Skeletal muscle cell (primary cell): ENCODE measurements at regions not wholly inside any gene's neighbourhood (a gene's known extent, or its start where the extent isn't known, plus 50 kb on each side); places are given as distances from the start of the nearest gene placed in this dataset.

Experiments used
- DNase-seq: peaks from one replicate; pipeline ENCODE4 v3.0.0-alpha.2; 2010; ENCODE audit warnings: low read depth
- H3K4me3 ChIP-seq: 2 replicates; pipeline ENCODE4 v1.5.1; 2011; ENCODE audit warnings: low read depth, mild to moderate bottlenecking, control low read depth, low read length, moderate library complexity

DNA sequence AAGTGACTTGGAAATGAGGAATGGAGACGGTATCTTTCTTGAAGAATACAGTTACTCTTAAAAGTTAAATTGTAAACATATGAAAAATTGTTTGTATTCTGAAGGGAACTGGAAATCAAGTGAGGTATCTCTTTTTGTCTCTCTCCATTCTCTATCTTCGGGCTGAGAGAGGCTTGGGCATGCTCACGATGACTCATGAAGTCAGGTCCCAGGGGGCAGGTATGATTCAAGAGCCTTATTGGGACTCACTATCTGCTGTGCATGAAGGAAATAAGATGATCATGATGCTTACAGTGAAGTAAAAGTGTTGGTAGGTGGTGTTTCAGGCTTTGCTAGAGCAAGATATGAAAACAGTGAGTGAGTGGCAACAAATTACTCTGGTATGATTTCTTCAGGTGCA is 200.4 kb upstream of the PITX2 start:
- peak; percentile 73 for DNase-seq
- no peak overlapping the region for H3K4me3 ChIP-seq

DNA sequence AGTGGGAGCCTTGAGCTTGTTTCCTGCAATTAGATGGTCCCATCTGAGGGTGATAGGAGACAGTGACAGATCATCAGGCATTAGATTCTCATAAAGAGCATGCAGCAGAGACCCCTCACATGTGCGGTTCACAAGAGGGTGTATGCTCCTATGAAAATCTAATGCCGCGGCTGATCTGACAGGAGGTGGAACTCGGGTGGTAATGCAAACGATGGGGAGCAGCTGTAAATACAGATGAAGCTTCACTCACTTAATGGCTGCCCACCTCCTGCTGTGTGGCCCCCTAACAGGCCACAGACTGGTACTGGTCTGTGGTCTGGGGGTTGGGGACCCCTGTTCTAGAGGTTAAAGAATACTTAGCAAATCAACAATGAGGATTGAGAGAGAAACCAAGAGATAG is 201.5 kb upstream of the PITX2 start:
- H3K4me3 ChIP-seq, result no peak overlapping the region
- DNase-seq, result no peak

DNA sequence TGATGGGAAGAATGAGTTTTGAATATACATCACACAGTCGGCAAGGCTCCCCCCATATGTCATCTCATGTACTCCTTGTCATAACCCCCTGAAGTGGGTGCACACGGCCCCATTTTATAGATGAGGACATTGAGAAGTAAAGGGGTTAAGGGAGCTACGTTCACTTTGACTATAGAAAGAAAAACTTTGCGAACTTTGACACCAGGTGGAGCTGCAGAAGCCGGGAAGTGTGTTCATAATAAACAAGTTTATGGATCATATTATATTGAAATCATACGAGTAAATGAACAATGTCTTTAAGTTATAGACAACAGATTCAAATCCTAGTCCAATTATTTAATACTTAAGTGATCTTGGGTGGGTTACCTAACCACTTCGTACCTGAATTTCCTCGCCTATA is 203.8 kb upstream of the PITX2 start:
- DNase-seq, result no peak

DNA sequence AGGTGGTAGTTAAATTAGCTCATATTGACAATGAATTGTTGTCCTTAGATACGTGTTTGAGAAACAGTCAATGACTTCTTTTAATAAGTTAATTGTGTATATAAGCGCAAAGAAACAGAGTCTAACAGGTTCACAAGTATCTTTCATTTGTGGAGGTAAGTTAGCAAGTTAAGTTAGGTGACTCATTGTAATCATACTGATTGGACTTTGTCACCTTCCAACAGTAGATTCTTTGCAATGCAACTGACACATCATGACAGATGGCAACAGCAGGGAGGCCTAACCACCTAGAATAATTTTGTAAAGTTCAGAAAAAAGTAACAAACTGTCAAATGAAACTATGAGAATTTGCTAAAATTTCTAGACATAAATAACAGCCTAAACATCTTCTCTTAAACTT is 207.6 kb upstream of the PITX2 start:
- no peak for DNase-seq

More for the DNA sequence above, 203.8 kb upstream of the PITX2 start:
- H3K4me3 ChIP-seq, result no peak overlapping the region

DNA sequence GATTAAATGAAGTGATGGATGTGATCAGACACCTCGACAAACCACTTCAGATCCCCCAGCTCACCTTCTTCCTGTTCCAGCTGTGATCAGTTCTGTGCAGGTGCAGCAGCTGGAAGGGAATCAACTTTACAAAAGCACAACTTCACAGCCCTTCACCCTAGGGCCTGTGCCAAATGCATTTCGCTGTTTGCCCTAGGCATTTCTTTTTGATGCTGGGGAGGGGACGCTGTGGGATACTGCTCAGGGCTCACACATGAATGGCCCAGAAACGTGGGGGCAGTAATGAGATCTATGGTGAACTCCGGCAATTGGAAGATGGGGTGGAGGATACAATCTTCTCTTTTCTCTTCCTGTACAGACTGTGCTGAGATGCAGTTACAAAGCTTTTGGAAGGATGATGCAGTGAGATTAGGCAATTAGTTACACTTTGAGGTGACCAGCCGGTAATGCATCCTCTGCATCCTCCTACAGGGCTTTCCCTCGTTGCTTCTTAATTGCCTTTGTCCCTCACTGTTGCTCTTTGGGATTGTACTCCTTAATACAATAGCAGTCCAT is 215.1 kb upstream of the PITX2 start:
- H3K4me3 ChIP-seq, result no peak overlapping the region
- DNase-seq, result peak; percentile 4

More for the DNA sequence above, 207.6 kb upstream of the PITX2 start:
- H3K4me3 ChIP-seq, result no peak overlapping the region

DNA sequence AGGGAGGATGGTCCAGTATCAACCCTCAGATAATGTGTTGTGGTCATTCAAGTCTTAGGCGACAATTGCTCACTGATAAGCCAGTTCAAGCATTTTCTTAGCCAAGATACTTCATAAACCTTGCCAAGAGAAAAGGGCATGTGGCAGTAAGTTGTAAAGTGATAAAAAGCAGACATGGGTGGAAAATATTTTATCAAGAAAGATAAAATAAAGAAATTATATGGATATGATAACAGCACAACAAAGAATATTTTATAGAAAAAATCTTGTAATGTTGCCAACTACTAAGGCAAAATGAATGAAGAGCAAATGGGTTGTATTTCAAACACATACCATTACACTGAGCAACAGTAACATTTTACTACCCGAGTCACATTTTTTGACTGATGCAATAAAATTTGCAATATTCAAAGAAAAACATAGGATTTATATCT is 217.4 kb upstream of the PITX2 start:
- H3K4me3 ChIP-seq, result no peak overlapping the region
- peak; percentile 29 for DNase-seq

DNA sequence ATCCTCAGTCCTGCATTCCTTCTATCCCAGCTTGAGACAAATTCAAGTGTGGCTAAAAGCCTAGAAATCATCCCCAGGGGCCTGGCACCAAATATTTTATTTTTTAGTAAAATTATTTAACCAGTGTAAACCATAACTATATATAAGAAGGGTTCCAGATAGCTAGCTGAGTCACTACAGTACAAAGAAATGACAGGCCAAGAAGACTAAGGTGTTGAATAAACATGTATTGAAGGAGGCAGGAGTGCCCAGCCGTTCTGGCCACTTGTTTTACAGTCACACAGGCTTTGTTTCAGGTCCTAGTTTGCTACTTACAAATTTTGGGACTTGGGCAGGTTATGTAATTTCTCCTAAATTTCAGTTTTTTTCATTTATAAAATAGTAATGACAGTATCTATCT is 225.9 kb upstream of the PITX2 start:
- H3K4me3 ChIP-seq, result no peak overlapping the region
- DNase-seq, result no peak

DNA sequence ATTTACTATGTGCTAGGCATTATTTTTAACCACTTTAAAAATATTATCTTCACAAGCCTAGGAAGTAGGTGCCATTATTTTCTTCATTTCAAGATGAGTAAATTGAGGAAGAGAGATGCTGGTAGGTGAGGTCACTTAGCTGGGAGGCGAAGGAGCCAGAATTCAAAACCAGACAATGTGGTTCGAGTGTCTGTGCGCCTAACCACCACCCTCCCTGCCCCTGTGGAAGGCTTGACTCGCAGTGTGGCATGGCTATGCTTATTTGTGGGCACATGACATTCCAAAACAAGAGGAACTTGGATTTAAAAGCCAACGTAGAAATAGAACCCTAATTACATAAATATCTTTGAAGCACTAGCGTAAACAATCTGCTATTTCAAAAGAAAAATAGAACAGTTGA is 226.6 kb upstream of the PITX2 start:
- H3K4me3 ChIP-seq, result no peak overlapping the region
- DNase-seq, result no peak

DNA sequence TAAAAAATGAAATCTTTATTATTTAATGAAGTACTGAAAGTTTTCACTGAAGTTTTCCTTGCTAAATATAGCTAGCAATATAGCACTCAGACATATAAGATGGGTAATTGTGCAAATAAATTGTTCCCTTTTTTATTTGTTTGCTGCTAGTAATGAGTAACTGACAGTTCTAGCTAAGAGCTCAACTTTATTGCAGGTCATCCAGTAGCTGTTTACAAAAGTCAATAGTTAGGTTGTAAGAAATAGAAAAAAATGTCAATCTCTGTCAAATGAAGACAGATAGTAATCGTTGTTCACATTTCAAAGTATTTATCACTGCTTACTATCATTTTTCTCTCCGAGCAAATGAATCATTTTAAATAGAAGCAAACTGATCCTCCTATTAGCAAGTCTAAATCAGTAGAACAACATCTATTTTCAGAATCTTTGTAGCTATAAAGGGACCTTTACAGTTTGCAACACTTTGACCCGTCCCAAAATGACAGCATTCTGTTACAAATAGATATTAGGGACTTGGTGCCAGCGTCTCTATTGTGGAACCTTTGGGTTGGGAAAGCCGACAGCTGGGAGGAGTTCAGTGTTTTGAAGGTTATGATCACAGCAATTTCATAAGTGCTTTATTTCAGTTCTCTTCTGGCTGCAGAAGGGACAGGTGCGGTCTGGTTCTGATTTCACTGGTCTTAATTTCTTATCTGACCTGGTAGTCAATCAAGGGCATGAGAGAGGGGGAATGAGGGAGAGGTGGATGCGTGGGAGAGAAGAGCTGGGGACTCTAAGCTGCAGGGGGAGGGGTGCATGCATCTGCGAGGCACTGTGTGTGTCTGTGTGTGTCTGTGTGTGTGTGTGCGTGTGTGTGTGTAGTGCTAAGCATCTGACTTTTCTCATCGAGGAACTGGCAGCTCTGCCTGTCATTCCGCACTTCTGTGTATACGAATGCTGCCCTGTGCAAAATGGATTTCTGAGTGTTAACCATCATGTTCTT is 227.9 kb upstream of the PITX2 start:
- no peak overlapping the region for H3K4me3 ChIP-seq
- DNase-seq, result peak; percentile 33

DNA sequence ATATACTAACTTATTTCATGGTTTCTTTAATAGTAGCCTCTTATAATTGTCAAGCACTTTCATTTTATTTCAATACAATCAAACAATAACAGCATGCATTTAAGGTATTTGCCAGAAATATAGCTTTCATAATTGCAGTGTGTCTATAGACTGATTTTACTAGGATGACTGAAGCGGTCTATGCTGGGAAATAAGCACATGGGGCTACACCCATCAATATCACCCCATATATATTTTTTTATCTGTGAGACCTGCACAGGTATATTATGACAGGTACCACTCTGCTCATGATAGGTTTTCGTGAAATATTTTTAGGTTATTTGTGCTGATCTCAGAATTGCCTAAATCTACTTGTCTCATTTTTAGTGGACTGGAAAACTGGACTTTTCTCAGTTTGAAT is 229.1 kb upstream of the PITX2 start:
- DNase-seq, result no peak
- H3K4me3 ChIP-seq, result no peak overlapping the region

DNA sequence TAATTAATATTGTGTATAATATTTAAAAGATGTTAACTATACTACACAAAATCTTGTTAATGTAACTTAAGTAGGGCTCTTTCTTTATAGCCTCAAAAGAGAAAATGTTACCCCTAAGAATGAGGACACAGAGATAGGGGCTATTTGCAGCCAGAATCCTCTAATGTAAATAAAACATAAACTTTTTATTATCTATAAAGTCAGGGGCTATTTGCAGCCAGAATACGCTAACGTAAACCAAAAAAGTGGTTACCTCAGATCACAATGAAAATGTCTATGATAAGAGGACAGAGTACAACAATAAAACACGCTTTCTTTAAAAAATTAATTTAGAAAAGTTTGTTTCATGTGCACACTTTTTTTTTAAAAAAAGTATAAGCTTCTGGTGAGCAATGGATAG is 229.9 kb upstream of the PITX2 start:
- no peak for DNase-seq

DNA sequence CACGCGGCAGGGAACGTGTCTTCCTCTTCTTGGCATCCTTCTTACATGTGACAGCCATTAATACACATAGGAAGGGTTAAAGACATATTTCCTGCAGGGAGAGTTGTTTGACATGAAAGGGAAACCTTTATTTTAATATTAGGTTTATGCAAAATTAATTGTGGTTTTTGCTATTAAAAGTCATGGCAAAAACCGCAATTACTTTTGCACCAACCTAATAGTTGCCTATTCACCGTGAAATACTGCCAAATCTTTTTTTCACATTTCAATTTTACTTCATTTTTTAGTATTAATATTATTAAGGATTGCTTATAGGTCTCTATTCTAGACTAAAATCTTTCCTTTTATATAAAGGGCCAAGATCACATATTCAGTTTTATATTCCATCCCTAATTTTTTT is 230.4 kb upstream of the PITX2 start:
- DNase-seq, result no peak
- H3K4me3 ChIP-seq, result no peak overlapping the region

More for the DNA sequence above, 229.9 kb upstream of the PITX2 start:
- H3K4me3 ChIP-seq, result no peak overlapping the region

DNA sequence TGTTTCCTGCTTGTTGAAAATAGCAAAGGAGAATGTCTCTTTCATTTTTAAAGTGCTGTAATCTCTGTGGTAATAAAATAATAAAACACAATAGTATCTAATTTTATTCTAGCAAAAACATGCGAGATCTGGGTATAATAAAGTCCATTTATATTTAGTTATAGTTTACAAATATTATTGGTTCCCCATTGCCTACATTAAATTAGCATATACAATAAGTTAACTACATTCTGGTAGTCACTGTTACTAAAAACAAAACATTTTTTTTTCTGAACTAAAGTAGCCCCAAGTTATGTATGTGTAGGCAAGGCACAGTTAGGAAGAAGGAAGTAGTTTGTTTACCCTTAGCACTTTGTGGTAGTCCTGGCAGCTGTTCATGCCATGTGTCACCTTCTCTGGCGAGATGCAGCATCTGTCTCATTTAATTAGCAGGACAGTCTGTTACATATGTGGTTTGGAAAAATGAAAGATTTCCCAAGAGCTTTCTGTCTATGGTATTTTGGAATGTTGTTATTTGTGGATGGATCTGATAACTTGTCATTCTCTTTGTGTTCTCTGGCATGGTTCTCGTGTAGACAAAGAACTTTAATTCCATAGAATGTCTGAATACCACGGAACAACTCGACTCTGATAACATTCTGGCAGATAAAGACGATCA is 231.3 kb upstream of the PITX2 start:
- H3K4me3 ChIP-seq, result no peak overlapping the region
- DNase-seq, result peak; percentile 94

DNA sequence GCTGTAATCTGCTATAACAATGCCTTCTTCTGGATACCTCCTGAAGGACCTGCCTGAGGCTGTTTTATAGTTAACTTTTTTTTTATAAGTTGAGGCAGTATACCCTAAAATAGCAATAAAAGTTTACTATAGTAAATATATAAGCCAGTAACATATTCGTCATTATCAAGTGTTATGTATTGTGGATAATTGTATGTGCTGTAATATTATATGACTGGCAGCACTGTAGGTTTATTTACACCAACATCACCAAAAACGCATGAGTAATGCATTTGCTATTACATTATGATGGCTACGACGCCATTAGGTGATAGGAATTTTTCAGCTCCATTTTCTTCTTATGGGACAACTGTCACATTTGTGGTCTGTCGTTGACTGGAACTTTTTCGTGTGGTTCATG is 237.2 kb upstream of the PITX2 start:
- H3K4me3 ChIP-seq, result no peak overlapping the region
- DNase-seq, result no peak

DNA sequence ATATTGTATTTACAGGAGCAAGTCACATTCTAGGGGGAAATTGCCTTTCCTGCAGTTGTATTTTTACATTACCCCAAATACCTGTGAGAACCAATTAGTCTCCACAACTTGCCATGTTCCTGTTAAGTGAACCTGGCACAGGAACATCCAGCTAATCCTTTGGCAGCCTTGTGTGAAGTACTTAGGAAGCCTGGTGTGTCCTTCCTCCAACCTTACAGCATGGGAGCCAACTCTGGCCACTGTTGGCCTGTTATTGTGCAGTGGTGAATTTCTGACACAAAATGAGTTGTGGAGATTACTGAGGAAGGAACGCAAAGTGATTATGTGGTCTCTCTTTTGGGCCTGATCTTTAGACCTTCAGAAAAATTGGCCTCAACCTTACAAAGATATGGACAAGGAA is 238.0 kb upstream of the PITX2 start:
- no peak for DNase-seq
- no peak overlapping the region for H3K4me3 ChIP-seq

DNA sequence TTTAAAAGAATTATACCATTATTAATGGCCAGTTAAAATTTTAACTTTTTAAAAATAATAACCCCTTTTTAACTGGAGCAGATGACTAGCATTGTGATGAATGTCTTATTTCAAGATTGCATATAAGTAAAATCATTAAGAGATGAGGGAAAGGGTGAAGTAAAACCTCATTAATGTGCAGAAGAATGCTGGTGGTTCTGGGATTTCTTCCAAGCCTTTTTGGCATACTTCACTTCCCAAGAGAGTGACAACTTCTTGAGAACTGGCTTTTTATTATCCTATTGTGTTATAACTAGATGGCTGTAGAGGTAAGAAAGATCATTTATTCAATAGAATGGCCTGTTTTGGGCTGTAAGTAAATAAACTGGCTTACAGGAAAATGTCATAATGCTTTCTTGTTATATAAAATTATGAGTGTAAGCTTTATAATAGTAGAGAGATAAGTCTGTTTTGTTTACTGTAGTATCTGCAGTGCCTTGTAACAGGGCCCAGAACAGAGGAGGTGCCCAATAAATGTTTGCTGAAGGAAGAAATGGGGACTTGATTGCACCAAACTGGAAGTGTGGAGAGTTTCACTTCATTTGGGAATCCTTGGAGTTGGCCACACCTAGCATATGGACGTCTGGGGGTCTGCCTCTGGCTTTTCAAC is 242.9 kb upstream of the PITX2 start:
- peak; percentile 81 for DNase-seq
- H3K4me3 ChIP-seq, result no peak overlapping the region

DNA sequence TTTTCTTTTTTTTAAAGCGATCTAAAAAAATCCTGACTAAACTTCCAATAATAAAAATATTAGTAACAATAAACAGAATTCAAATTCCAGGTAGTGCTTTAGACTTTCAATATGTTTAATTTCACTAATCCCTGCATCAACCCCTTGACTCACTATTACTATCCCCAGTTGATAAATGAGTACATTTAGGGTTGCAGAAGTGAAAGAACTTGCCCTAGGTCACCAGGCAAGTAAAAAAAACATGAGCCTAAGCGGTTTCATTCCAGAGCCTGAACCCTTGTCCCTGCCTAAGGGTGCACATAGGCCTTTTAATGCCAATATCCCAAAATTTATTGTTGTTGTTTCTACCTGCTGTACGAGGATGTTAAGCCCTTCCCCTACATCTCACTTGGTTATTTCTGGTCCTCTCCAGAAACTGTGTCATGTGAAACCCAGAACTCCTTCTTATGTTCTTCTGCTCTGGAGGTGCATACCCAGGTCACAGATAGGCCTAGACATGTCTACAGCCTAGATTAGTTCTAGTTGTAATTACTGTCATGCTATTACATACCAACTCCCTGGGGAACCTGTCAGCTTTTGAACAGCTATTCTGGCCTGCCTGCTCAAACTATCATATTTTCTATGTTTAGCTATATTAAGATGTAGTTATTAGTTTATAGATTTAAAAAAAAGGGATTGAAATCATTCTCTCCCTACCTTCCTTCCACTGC is 244.5 kb upstream of the PITX2 start:
- DNase-seq, result no peak
- no peak overlapping the region for H3K4me3 ChIP-seq

DNA sequence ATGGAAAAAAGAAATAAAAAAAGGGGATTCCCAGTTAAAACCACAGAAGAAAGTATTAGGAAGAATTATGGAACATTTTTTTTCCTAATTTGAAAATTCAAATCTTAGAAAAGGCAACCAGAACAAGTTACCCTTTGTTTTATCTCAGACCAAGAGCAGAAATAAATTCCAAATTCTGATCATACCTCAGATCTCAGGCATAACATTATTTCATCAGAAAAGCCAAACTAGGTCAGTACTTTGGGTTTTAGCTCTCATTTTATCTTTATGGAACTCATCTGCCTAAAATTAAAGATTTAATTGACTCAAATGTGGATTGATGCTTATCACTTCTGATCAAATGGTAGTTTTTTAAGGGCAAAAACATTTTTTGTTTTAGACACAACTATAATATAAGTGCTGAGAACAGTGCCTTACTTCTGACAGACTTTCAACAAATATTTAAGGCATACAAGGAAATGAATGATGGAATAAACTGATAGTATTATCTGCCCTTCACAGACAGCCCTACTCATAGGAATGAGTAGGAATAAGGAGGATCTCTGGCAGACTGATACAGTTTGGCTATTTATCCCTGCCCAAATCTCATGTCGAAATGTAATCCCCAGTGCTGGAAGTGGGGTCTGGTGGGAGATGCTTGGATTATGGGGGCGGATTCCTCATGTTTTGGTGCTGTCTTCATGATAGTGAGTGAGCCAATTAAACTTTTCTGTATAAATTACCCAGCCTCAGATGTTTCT is 245.3 kb upstream of the PITX2 start:
- no peak for DNase-seq
- no peak overlapping the region for H3K4me3 ChIP-seq

DNA sequence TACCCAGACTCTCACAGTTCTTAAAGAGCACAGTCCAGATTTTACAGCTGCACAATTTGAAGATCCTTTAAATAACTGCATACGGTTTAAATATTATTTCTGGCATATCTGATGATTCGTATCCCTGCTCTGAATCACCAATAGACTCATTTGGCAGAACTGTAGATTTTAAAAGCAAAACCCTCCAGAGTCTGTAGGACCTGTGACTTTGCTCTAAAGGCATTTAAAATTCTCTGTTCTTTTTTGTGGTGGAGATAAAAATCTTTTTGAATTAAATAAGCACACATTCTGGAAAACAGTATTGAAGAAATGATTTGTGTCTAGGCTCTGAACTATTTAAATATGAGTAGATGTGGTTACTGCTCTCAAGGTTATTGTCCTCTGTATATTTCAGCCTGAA is 246.2 kb upstream of the PITX2 start:
- H3K4me3 ChIP-seq, result no peak overlapping the region
- DNase-seq, result peak; percentile 58
